ENCODE measurements at regions not wholly inside any gene's neighbourhood (a gene's known extent, or its start where the extent isn't known, plus 50 kb on each side); places are given as distances from the start of the nearest gene placed in this dataset.

DNA sequence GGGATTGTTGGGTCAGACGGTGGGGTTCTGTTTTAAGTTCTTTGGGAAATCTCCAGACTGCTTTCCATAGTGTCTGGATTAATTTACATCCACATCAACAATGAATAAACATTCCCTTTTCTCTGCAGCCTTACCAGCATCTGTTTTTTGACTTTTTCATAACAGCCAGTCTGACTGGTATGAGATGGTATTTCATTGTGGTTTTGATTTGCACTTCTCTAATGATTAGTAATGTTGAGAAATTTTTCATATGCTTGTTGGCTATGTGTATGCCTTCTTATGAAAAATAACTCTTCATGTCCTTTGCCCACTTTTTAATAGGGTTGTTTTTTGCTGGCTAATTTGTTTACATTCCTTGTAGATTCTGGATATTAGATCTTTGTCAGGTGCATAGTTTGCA is 140.8 kb upstream of the CNTN1 start:
- H3K4me3 Mint-ChIP-seq (ENCODE audit: low read depth, unreplicated experiment) = no peak overlapping the region
- intact Hi-C loops (cut with micrococcal nuclease; ENCODE audit: unreplicated experiment) = no loop called here
- no peaks in the 10 kb centered on the region for H3K27me3 Mint-ChIP-seq (ENCODE audit: unreplicated experiment)
- no peak for TF ChIP-seq CTCF (IDR thresholded peaks at IDR 0.05; ENCODE audit: unreplicated experiment)
- no peaks in the 10 kb centered on the region for H3K9me3 Mint-ChIP-seq (ENCODE audit: low read depth, unreplicated experiment)
- BruUV-seq (replicated peaks) = no TSS peak
- DNase-seq = no peak
- H3K4me1 Mint-ChIP-seq (ENCODE audit: low read depth, unreplicated experiment) = no peaks in the 10 kb centered on the region
- no peak overlapping the region for H3K27ac Mint-ChIP-seq (ENCODE audit: unreplicated experiment)
- H3K36me3 Mint-ChIP-seq (ENCODE audit: insufficient read depth, unreplicated experiment) = no peaks in the 10 kb centered on the region
- CTCF ChIA-PET = no interaction called here

DNA sequence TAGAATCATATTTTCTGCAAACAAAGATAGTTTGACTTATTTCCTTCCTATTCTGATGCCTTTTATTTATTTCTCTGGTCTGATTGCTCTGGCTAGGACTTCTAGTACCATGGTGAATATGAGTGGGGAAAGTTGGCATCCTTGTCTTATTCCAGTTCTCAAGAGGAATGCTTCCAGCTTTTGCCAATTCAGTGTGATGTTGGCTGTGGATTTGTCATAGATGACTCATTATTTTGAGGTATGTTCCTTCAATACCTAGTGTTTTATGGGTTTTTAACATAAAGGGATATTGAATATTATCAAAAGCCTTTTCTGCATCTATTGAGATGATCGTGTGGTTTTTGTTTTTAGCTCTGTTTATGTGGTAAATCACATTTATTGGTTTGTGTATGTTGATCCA is 139.4 kb upstream of the CNTN1 start:
- no peaks in the 10 kb centered on the region for H3K4me1 Mint-ChIP-seq (ENCODE audit: low read depth, unreplicated experiment)
- no peaks in the 10 kb centered on the region for H3K36me3 Mint-ChIP-seq (ENCODE audit: insufficient read depth, unreplicated experiment)
- H3K27me3 Mint-ChIP-seq (ENCODE audit: unreplicated experiment) = no peaks in the 10 kb centered on the region
- no peak for DNase-seq
- intact Hi-C loops (cut with micrococcal nuclease; ENCODE audit: unreplicated experiment) = no loop called here
- no peak overlapping the region for H3K4me3 Mint-ChIP-seq (ENCODE audit: low read depth, unreplicated experiment)
- TF ChIP-seq CTCF (IDR thresholded peaks at IDR 0.05; ENCODE audit: unreplicated experiment) = no peak
- H3K9me3 Mint-ChIP-seq (ENCODE audit: low read depth, unreplicated experiment) = no peaks in the 10 kb centered on the region
- H3K27ac Mint-ChIP-seq (ENCODE audit: unreplicated experiment) = no peak overlapping the region
- CTCF ChIA-PET = no interaction called here
- BruUV-seq (replicated peaks) = no TSS peak

- Mint-ChIP-seq H3K9me3 (ENCODE audit: low read depth, unreplicated experiment) (no peaks in the 10 kb centered on the region), H3K4me3 (ENCODE audit: low read depth, unreplicated experiment) (no peak overlapping the region), H3K27ac (ENCODE audit: unreplicated experiment) (no peak overlapping the region), H3K27me3 (ENCODE audit: unreplicated experiment) (no peaks in the 10 kb centered on the region), H3K4me1 (ENCODE audit: low read depth, unreplicated experiment) (no peaks in the 10 kb centered on the region), H3K36me3 (ENCODE audit: insufficient read depth, unreplicated experiment) (no peaks in the 10 kb centered on the region)
- intact Hi-C loops (cut with micrococcal nuclease; ENCODE audit: unreplicated experiment) = no loop called here
- CTCF ChIA-PET = no interaction called here
- no TSS peak for BruUV-seq (replicated peaks)
- no peak for TF ChIP-seq CTCF (IDR thresholded peaks at IDR 0.05; ENCODE audit: unreplicated experiment)
- no peak for DNase-seq
Observed at GRCh38 chr12:40557980-40558379, 134.3 kb upstream of the CNTN1 start.

DNA sequence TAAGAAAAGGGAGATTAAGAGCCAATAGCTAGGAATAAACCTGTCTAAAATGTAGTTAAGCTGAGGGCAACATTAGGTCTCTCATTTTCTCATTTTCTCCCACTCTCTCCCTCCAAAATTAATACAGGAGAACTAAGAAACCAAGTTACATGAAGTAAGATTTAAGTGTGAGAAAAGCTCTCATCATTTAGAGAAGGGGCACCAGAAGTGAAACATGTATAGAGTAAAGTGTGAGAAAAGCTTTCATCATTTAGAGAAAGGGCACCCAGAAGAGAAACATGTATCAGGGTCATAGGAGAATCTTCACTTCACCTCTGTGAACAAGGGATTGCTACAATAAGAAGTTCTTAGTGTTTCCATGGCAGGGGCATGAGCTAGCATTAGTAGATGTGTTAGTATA is 132.4 kb upstream of the CNTN1 start:
- DNase-seq = no peak
- intact Hi-C loops (cut with micrococcal nuclease; ENCODE audit: unreplicated experiment) = no loop called here
- no peak for TF ChIP-seq CTCF (IDR thresholded peaks at IDR 0.05; ENCODE audit: unreplicated experiment)
- Mint-ChIP-seq H3K27me3 (ENCODE audit: unreplicated experiment) (no peaks in the 10 kb centered on the region), H3K9me3 (ENCODE audit: low read depth, unreplicated experiment) (no peaks in the 10 kb centered on the region), H3K36me3 (ENCODE audit: insufficient read depth, unreplicated experiment) (no peaks in the 10 kb centered on the region), H3K4me1 (ENCODE audit: low read depth, unreplicated experiment) (no peaks in the 10 kb centered on the region), H3K27ac (ENCODE audit: unreplicated experiment) (no peak overlapping the region), H3K4me3 (ENCODE audit: low read depth, unreplicated experiment) (no peak overlapping the region)
- CTCF ChIA-PET = no interaction called here
- no TSS peak for BruUV-seq (replicated peaks)

DNA sequence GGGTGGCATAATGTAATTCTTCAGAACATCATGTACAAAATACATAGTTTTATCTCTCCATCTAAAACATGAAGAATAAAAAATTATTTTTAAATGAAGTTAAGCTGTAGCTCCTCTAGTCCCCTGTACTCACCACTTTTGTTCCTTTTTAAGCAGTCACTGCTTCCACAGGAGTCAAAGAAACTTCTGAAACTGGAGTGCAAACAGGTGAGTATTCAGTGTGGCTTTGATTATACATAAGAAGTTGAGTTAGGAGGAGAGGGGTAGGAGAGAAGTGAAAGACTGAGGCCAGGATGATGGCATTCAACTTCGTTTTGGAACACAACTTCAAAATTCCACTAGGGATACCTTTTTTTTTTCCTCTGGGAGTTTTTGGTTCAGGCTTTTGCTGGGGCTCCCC is 131.4 kb upstream of the CNTN1 start:
- DNase-seq = no peak
- CTCF ChIA-PET = no interaction called here
- no peak overlapping the region for H3K4me3 Mint-ChIP-seq (ENCODE audit: low read depth, unreplicated experiment)
- BruUV-seq (replicated peaks) = no TSS peak
- H3K9me3 Mint-ChIP-seq (ENCODE audit: low read depth, unreplicated experiment) = no peaks in the 10 kb centered on the region
- TF ChIP-seq CTCF (IDR thresholded peaks at IDR 0.05; ENCODE audit: unreplicated experiment) = no peak
- H3K27me3 Mint-ChIP-seq (ENCODE audit: unreplicated experiment) = no peaks in the 10 kb centered on the region
- intact Hi-C loops (cut with micrococcal nuclease; ENCODE audit: unreplicated experiment) = no loop called here
- H3K36me3 Mint-ChIP-seq (ENCODE audit: insufficient read depth, unreplicated experiment) = no peaks in the 10 kb centered on the region
- H3K4me1 Mint-ChIP-seq (ENCODE audit: low read depth, unreplicated experiment) = no peaks in the 10 kb centered on the region
- no peak overlapping the region for H3K27ac Mint-ChIP-seq (ENCODE audit: unreplicated experiment)
